Retinal pigment epithelial cell (primary cell): ENCODE measurements at regions not wholly inside any gene's neighbourhood (a gene's known extent, or its start where the extent isn't known, plus 50 kb on each side); places are given as distances from the start of the nearest gene placed in this dataset.

Experiments
- DNase-seq: peaks from one replicate; pipeline ENCODE4 v3.0.0-alpha.2; 2010; ENCODE audit warnings: low read depth
- H3K4me3 ChIP-seq: 2 replicates; pipeline ENCODE4 v1.5.1; 2011; ENCODE audit warnings: mild to moderate bottlenecking, low read length, control low read depth, moderate library complexity
- TF ChIP-seq, protein P1 (sequence below): conservative IDR thresholded peaks from 2 replicates; pipeline ENCODE4 v1.5.1; 2011; ENCODE audit warnings: low read depth, low read length, control low read depth, inconsistent platforms

DNA sequence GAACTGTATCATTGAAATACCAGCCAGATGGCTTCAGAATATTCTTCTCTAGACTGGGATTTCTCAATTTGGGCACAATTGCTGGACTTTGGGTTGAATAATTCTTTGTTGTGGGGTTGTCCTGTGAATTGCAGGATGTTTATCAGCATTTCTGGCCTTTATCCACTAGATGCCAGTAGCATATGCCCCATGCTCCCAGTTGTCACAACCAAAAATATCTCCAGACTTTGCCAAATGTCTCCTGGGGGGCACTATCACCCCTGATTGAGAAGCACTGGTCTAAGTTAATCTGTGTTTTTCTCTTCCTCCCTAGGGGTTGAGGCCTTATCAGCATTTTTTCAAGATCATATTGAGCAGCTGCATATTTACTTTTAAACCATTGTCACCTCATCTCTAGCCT, 204.9 kb upstream of the SP8 start:
- no peak for DNase-seq
- TF ChIP-seq, protein P1, sequence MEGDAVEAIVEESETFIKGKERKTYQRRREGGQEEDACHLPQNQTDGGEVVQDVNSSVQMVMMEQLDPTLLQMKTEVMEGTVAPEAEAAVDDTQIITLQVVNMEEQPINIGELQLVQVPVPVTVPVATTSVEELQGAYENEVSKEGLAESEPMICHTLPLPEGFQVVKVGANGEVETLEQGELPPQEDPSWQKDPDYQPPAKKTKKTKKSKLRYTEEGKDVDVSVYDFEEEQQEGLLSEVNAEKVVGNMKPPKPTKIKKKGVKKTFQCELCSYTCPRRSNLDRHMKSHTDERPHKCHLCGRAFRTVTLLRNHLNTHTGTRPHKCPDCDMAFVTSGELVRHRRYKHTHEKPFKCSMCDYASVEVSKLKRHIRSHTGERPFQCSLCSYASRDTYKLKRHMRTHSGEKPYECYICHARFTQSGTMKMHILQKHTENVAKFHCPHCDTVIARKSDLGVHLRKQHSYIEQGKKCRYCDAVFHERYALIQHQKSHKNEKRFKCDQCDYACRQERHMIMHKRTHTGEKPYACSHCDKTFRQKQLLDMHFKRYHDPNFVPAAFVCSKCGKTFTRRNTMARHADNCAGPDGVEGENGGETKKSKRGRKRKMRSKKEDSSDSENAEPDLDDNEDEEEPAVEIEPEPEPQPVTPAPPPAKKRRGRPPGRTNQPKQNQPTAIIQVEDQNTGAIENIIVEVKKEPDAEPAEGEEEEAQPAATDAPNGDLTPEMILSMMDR, result no peak
- no peak overlapping the region for H3K4me3 ChIP-seq

DNA sequence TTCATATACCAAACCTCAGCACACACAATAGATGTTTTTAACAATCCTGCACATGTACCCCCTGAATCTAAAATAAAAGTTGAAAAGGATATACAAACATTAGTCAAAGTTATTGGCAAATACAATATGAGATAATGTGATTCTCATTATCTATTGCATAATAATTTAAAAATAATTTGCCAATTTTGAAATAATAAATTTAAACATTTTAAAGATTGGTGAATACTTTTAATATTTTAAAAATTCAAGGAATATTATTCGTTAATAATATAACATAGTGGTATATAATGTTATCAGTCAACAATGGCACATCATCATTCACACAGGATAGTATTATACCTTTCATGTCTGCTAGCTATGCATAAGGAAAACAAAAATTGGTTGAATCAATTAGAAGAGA, 207.0 kb upstream of the SP8 start:
- TF ChIP-seq, protein P1, result no peak
- H3K4me3 ChIP-seq, result no peak overlapping the region
- no peak for DNase-seq

DNA sequence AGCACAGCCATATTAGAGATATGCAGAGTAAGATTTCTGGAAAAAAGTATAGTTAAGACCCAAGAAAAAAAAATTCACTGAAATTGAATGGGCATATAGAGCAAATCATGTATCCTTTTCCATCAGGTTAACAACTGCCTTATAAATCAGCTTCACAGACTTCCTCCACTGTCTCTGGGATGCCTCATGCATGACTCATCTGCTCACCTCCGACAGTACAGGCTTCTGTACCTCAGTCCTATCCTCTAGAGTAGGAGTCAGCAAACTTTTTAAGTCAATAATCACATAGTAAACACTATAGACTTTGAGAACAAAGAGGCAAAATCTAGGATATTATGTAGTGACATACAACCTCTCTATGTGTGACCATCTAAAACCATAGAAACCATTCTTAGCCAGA, 211.6 kb upstream of the SP8 start:
- TF ChIP-seq, protein P1, result no peak
- no peak overlapping the region for H3K4me3 ChIP-seq
- no peak for DNase-seq

DNA sequence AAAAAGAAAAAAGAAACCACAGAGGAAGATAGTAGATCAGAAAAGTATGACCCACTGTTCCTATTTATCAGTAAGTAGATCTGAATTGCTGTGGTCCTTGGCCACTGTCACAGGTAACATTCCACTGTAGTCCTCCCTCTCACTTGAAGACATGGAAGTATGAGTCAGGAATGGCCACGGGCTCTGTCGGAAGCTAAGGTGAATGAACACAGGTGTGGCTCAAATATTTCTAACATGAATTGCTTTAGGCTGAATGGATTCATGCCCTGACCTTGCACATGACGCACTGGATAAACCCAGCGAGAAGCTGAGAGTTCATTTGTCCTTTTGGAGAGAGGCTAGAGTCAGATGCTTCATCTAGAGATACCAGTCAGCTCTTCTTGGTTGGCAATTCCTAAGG, 224.5 kb upstream of the SP8 start:
- no peak overlapping the region for H3K4me3 ChIP-seq
- DNase-seq, result no peak
- TF ChIP-seq, protein P1, result no peak

DNA sequence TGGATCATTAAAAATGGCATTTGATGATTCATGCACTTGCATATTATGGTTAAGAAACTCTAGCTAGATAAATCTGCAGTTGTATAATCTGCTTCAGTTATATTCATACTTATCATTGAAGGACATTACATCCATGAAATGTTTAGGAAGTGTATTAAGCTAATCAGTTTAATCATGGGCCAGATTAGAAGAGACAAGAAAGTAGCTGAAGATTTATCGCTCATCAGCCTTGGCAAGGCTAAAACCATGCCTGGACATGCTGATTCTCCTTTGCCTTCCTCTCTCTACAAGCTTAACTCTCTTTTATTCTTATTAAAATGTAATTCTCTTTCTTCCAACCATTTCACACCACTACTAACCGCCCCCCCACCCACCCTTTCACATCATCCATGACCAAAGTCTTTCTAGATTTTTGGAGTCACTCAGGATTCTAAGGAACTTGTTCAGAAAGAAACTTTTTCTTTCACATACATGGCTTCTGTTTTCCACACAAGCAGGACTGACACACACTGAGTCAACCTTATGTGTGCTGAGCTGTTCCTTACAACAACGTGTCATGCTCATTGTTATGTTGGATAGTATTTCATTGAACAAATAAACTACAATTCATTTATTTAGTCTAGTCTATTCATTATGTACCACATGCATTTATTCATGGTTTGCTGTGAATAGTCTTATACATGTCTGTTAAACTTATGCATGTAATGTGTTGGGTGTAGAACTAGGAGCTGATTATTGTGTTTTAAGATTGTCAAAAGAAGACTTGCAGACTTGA, 227.3 kb upstream of the SP8 start:
- no peak overlapping the region for H3K4me3 ChIP-seq
- TF ChIP-seq, protein P1, result no peak
- DNase-seq, result no peak

DNA sequence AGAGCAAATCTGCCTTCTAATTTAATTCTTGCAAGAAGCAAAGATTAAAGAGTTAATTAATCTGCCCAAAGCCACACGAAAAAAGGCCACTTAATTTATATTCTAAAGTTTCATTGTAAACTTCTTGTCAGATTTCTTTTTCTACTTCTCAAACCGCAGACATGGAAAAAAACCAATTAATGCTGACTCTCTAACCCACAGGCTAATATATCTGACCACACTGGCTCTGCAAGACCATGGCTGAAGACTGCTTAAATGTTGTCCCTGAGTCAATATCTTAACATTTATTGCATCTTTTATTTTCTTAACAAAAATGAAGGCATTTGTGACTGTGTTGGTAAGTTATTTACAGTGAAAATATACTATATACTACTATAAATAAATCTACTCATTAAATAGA, 234.0 kb upstream of the SP8 start:
- TF ChIP-seq, protein P1, result no peak
- no peak for DNase-seq
- H3K4me3 ChIP-seq, result no peak overlapping the region

DNA sequence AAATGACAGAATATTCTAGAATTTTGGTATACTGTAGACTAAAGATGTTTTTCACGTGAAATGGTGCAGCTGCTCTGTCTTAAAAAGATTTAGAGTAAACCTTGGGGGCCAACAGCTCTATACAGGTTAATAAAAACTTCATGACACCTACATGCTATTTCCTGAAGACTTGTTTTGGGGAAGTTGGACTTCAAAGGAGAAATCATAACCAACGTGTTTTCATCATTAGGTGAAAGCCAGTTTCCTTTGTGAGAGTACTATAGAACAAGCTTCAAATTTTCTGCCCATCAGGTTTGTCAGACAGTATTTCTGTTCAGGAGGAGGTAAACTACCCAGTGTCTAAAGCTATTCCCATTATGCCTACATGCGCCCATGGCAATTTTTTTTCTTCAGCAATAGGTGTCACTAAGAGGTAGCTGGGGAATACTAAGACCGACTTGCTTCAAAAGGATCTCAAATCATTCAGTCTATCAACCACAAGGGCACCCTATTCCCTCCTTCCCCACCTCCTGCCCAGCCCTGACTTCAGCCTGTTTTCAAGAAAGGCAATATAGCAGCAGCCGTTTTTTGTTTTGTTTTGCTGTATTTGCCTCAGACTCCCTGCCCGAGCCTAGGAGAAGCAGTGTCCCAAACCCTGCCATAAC, 237.3 kb upstream of the SP8 start:
- DNase-seq, result no peak
- TF ChIP-seq, protein P1, result no peak
- no peak overlapping the region for H3K4me3 ChIP-seq
